ENCODE measurements at regions not wholly inside any gene's neighbourhood (a gene's known extent, or its start where the extent isn't known, plus 50 kb on each side); places are given as distances from the start of the nearest gene placed in this dataset.

DNA sequence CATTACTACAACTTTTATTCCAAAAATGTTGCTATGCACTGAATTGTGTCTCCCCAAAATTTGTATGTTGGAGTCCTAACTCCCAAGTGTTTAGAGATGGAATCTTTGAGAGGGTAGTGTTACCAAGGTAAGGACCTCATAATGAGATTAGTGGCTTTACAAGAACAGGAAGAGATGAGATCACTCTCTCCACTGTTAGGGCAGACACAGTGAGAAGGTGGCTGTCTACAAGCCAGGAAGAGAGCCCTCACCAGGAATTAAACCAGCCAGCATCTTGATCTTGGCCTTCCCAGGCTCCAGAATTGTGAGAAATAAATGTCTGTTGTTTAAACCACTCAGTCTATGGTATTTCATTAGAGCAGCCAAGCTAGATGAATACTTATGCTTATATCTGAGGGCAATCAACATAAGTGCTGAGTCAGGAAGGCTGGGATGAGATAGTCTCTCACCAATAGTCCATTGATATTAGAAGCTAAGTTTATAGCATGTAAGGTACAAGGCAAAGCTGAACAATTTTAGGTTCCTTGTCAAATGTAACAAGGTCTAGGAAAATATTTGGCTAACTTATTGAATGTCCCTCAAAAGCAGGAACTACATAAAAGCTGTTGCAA lies 317.6 kb upstream of the REG3G start:
- Histone ChIP-seq H3K4me1 (ENCODE audit: control insufficient read depth in 1 of 2, insufficient read depth in 2 of 2, low read length in 2 of 2) (no peaks in the 10 kb centered on the region), H3K14ac (ENCODE audit: low read length) (no peak overlapping the region), H3K23ac (ENCODE audit: low read length) (no peak overlapping the region), H3K27ac (ENCODE audit: low read depth, low read length) (no peak overlapping the region), H4K91ac (ENCODE audit: low read depth, low read length) (no peak overlapping the region), H2AK5ac (ENCODE audit: low read length) (no peak overlapping the region), H3K27me3 (ENCODE audit: insufficient read depth, low read length) (no peaks in the 10 kb centered on the region), H3K18ac (ENCODE audit: low read length) (no peak overlapping the region), H2AFZ (ENCODE audit: insufficient read depth, low read length, poor library complexity) (no peak overlapping the region), H4K12ac (ENCODE audit: low read depth, low read length) (no peak overlapping the region), H2BK12ac (ENCODE audit: low read length) (no peak overlapping the region), H4K8ac (ENCODE audit: low read depth, low read length) (no peak overlapping the region), H3K79me1 (ENCODE audit: low read length) (no peaks in the 10 kb centered on the region), H3K4me2 (ENCODE audit: low read length) (no peak overlapping the region), H2BK120ac (ENCODE audit: insufficient read depth, low read length, poor library complexity) (no peak overlapping the region), H3K4ac (ENCODE audit: low read depth, low read length) (no peak overlapping the region), H3K36me3 (ENCODE audit: control insufficient read depth in 1 of 2, insufficient read depth in 2 of 2, low read length in 2 of 2) (no peaks in the 10 kb centered on the region), H3K9ac (ENCODE audit: low read length) (no peak overlapping the region), H3K9me3 (ENCODE audit: insufficient read depth, low read depth, low read length) (no peaks in the 10 kb centered on the region), H3K79me2 (ENCODE audit: control insufficient read depth, insufficient read depth, low read length, poor library complexity) (no peaks in the 10 kb centered on the region), H2BK5ac (ENCODE audit: low read depth, low read length, poor library complexity) (no peak overlapping the region), H3K4me3 (ENCODE audit: low read depth, low read length) (no peak overlapping the region)
- DNase-seq = no peak

- DNase-seq = no peak
- no peak overlapping the region for H2AFZ ChIP-seq (ENCODE audit: insufficient read depth, low read length, poor library complexity)
- H2BK5ac ChIP-seq (ENCODE audit: low read depth, low read length, poor library complexity) = no peak overlapping the region
- no peak overlapping the region for H2BK12ac ChIP-seq (ENCODE audit: low read length)
- no peak overlapping the region for H3K27ac ChIP-seq (ENCODE audit: low read depth, low read length)
- no peak overlapping the region for H4K91ac ChIP-seq (ENCODE audit: low read depth, low read length)
- no peaks in the 10 kb centered on the region for H3K9me3 ChIP-seq (ENCODE audit: insufficient read depth, low read depth, low read length)
- H4K12ac ChIP-seq (ENCODE audit: low read depth, low read length) = no peak overlapping the region
- H3K79me2 ChIP-seq (ENCODE audit: control insufficient read depth, insufficient read depth, low read length, poor library complexity) = no peaks in the 10 kb centered on the region
- no peaks in the 10 kb centered on the region for H3K27me3 ChIP-seq (ENCODE audit: insufficient read depth, low read length)
- H3K18ac ChIP-seq (ENCODE audit: low read length) = no peak overlapping the region
- H2AK5ac ChIP-seq (ENCODE audit: low read length) = no peak overlapping the region
- no peak overlapping the region for H2BK120ac ChIP-seq (ENCODE audit: insufficient read depth, low read length, poor library complexity)
- no peak overlapping the region for H3K14ac ChIP-seq (ENCODE audit: low read length)
- no peak overlapping the region for H3K4ac ChIP-seq (ENCODE audit: low read depth, low read length)
- no peaks in the 10 kb centered on the region for H3K79me1 ChIP-seq (ENCODE audit: low read length)
- no peak overlapping the region for H3K23ac ChIP-seq (ENCODE audit: low read length)
- no peaks in the 10 kb centered on the region for H3K36me3 ChIP-seq (ENCODE audit: control insufficient read depth in 1 of 2, insufficient read depth in 2 of 2, low read length in 2 of 2)
- no peak overlapping the region for H3K4me2 ChIP-seq (ENCODE audit: low read length)
- no peaks in the 10 kb centered on the region for H3K4me1 ChIP-seq (ENCODE audit: control insufficient read depth in 1 of 2, insufficient read depth in 2 of 2, low read length in 2 of 2)
- no CpG with 5 or more reads among the region's 1 CpG for WGBS (ENCODE audit: extremely low coverage, insufficient coverage, insufficient read length)
- no peak overlapping the region for H4K8ac ChIP-seq (ENCODE audit: low read depth, low read length)
- no peak overlapping the region for H3K9ac ChIP-seq (ENCODE audit: low read length)
- H3K4me3 ChIP-seq (ENCODE audit: low read depth, low read length) = no peak overlapping the region
Measured at GRCh38 chr2:78710632-78711375, 314.7 kb upstream of the REG3G start.

GRCh38 chr2:78715293-78715692 lies 310.2 kb upstream of the REG3G start:
- Histone ChIP-seq H3K36me3 (ENCODE audit: control insufficient read depth in 1 of 2, insufficient read depth in 2 of 2, low read length in 2 of 2) (no peaks in the 10 kb centered on the region), H3K4me2 (ENCODE audit: low read length) (no peak overlapping the region), H4K91ac (ENCODE audit: low read depth, low read length) (no peak overlapping the region), H2BK12ac (ENCODE audit: low read length) (no peak overlapping the region), H3K27me3 (ENCODE audit: insufficient read depth, low read length) (no peaks in the 10 kb centered on the region), H3K23ac (ENCODE audit: low read length) (no peak overlapping the region), H2AK5ac (ENCODE audit: low read length) (no peak overlapping the region), H2AFZ (ENCODE audit: insufficient read depth, low read length, poor library complexity) (no peak overlapping the region), H3K79me2 (ENCODE audit: control insufficient read depth, insufficient read depth, low read length, poor library complexity) (no peaks in the 10 kb centered on the region), H3K9me3 (ENCODE audit: insufficient read depth, low read depth, low read length) (no peaks in the 10 kb centered on the region), H3K27ac (ENCODE audit: low read depth, low read length) (no peak overlapping the region), H2BK5ac (ENCODE audit: low read depth, low read length, poor library complexity) (no peak overlapping the region), H3K4me3 (ENCODE audit: low read depth, low read length) (no peak overlapping the region), H3K79me1 (ENCODE audit: low read length) (no peaks in the 10 kb centered on the region), H3K14ac (ENCODE audit: low read length) (no peak overlapping the region), H3K4ac (ENCODE audit: low read depth, low read length) (no peak overlapping the region), H3K9ac (ENCODE audit: low read length) (no peak overlapping the region), H2BK120ac (ENCODE audit: insufficient read depth, low read length, poor library complexity) (no peak overlapping the region), H3K4me1 (ENCODE audit: control insufficient read depth in 1 of 2, insufficient read depth in 2 of 2, low read length in 2 of 2) (peaks cover 0 to 4% of the 10 kb centered on the region in 2 experiments), H4K8ac (ENCODE audit: low read depth, low read length) (no peak overlapping the region), H3K18ac (ENCODE audit: low read length) (no peak overlapping the region), H4K12ac (ENCODE audit: low read depth, low read length) (no peak overlapping the region)
- no CpG with 5 or more reads among the region's 3 CpGs for WGBS (ENCODE audit: extremely low coverage, insufficient coverage, insufficient read length)
- peak in 1 of 2 donors; percentile 3 for DNase-seq

GRCh38 chr2:78718024-78718423 lies 307.5 kb upstream of the REG3G start:
- no peak overlapping the region for H3K4me3 ChIP-seq (ENCODE audit: low read depth, low read length)

More at GRCh38 chr2:78718024-78718423, 307.5 kb upstream of the REG3G start:
- no CpG with 5 or more reads among the region's 1 CpG for WGBS (ENCODE audit: extremely low coverage, insufficient coverage, insufficient read length)
- DNase-seq = peak in 1 of 2 donors; percentile 35
- H2AFZ ChIP-seq (ENCODE audit: insufficient read depth, low read length, poor library complexity) = no peak overlapping the region
- no peaks in the 10 kb centered on the region for H3K79me1 ChIP-seq (ENCODE audit: low read length)
- H4K8ac ChIP-seq (ENCODE audit: low read depth, low read length) = no peak overlapping the region
- H3K27me3 ChIP-seq (ENCODE audit: insufficient read depth, low read length) = no peaks in the 10 kb centered on the region
- H3K23ac ChIP-seq (ENCODE audit: low read length) = no peak overlapping the region
- H3K9me3 ChIP-seq (ENCODE audit: insufficient read depth, low read depth, low read length) = no peaks in the 10 kb centered on the region
- H4K91ac ChIP-seq (ENCODE audit: low read depth, low read length) = no peak overlapping the region
- H3K36me3 ChIP-seq (ENCODE audit: control insufficient read depth in 1 of 2, insufficient read depth in 2 of 2, low read length in 2 of 2) = no peaks in the 10 kb centered on the region
- no peak overlapping the region for H2BK5ac ChIP-seq (ENCODE audit: low read depth, low read length, poor library complexity)
- H3K79me2 ChIP-seq (ENCODE audit: control insufficient read depth, insufficient read depth, low read length, poor library complexity) = no peaks in the 10 kb centered on the region
- H3K14ac ChIP-seq (ENCODE audit: low read length) = no peak overlapping the region
- H3K4ac ChIP-seq (ENCODE audit: low read depth, low read length) = no peak overlapping the region
- H3K27ac ChIP-seq (ENCODE audit: low read depth, low read length) = peak overlapping the region; percentile 58
- no peak overlapping the region for H3K9ac ChIP-seq (ENCODE audit: low read length)
- H2BK12ac ChIP-seq (ENCODE audit: low read length) = no peak overlapping the region
- no peak overlapping the region for H3K18ac ChIP-seq (ENCODE audit: low read length)
- H3K4me1 ChIP-seq (ENCODE audit: control insufficient read depth in 1 of 2, insufficient read depth in 2 of 2, low read length in 2 of 2) = peaks cover 0 to 4% of the 10 kb centered on the region in 2 experiments
- H4K12ac ChIP-seq (ENCODE audit: low read depth, low read length) = no peak overlapping the region
- peak overlapping the region; percentile 4 for H2BK120ac ChIP-seq (ENCODE audit: insufficient read depth, low read length, poor library complexity)
- H2AK5ac ChIP-seq (ENCODE audit: low read length) = no peak overlapping the region
- H3K4me2 ChIP-seq (ENCODE audit: low read length) = no peak overlapping the region

All from trophoblast cell (in vitro differentiated cells and primary cell).